ENCODE measurements at regions not wholly inside any gene's neighbourhood (a gene's known extent, or its start where the extent isn't known, plus 50 kb on each side); places are given as distances from the start of the nearest gene placed in this dataset.
"Not testable (repeated sequence)": the region's sequence is repeated elsewhere in the genome, so short reads cannot be mapped to it uniquely, and the experiment has no call there.

GRCh38 chr4:111045992-111046391 lies 423.1 kb upstream of the PITX2 start:
- FAIRE-seq = no peak

GRCh38 chr4:111046811-111047210 lies 423.9 kb upstream of the PITX2 start:
- FAIRE-seq = no peak

- FAIRE-seq = no peak
These were observed 425.4 kb upstream of the PITX2 start for GRCh38 chr4:111048316-111048715.

GRCh38 chr4:111064342-111064993 lies 441.6 kb upstream of the PITX2 start:
- FAIRE-seq = no peak

- FAIRE-seq = no peak
These were observed 443.1 kb upstream of the PITX2 start for GRCh38 chr4:111066001-111066400.

- FAIRE-seq = no peak
These were observed 443.6 kb upstream of the PITX2 start for GRCh38 chr4:111066447-111066846.

- no peak for FAIRE-seq
These were observed 444.0 kb upstream of the PITX2 start for GRCh38 chr4:111066887-111067286.

GRCh38 chr4:111068883-111069282 lies 446.0 kb upstream of the PITX2 start:
- FAIRE-seq = no peak

- no peak for FAIRE-seq
These were observed 447.5 kb upstream of the PITX2 start for GRCh38 chr4:111070390-111070789.

GRCh38 chr4:111074523-111075114 lies 451.7 kb upstream of the PITX2 start:
- FAIRE-seq = no peak

GRCh38 chr4:111076299-111076698 lies 453.4 kb upstream of the PITX2 start:
- not testable (repeated sequence) for FAIRE-seq

- FAIRE-seq = no peak
These were observed 485.3 kb upstream of the PITX2 start for GRCh38 chr4:111108153-111108552.

GRCh38 chr4:111113591-111113990 lies 490.7 kb upstream of the PITX2 start:
- FAIRE-seq = no peak

GRCh38 chr4:111115881-111116280 lies 493.0 kb upstream of the PITX2 start:
- FAIRE-seq = no peak

- no peak for FAIRE-seq
These were observed 497.3 kb upstream of the PITX2 start for GRCh38 chr4:111120191-111120590.

GRCh38 chr4:111126340-111126739 lies 503.5 kb upstream of the PITX2 start:
- no peak for FAIRE-seq

GRCh38 chr4:111127841-111128240 lies 505.0 kb upstream of the PITX2 start:
- FAIRE-seq = no peak

GRCh38 chr4:111128327-111128726 lies 505.4 kb upstream of the PITX2 start:
- no peak for FAIRE-seq

- FAIRE-seq = no peak
These were observed 513.6 kb upstream of the PITX2 start for GRCh38 chr4:111136438-111136837.

GRCh38 chr4:111136967-111137366 lies 514.1 kb upstream of the PITX2 start:
- no peak for FAIRE-seq

- FAIRE-seq = no peak
These were observed 520.6 kb upstream of the PITX2 start for GRCh38 chr4:111143510-111143909.

- FAIRE-seq = no peak
These were observed 532.1 kb upstream of the PITX2 start for GRCh38 chr4:111154934-111155333.

GRCh38 chr4:111164556-111164955 lies 541.7 kb upstream of the PITX2 start:
- not testable (repeated sequence) for FAIRE-seq

- no peak for FAIRE-seq
These were observed 551.5 kb upstream of the PITX2 start for GRCh38 chr4:111174331-111174730.

- FAIRE-seq = no peak
These were observed 555.4 kb upstream of the PITX2 start for GRCh38 chr4:111178231-111178630.

All from G401.6 (cell line).